ENCODE measurements at regions not wholly inside any gene's neighbourhood (a gene's known extent, or its start where the extent isn't known, plus 50 kb on each side); places are given as distances from the start of the nearest gene placed in this dataset.

- TF ChIP-seq POU6F1 (CRISPR knock-in tag; IDR thresholded peaks at IDR 0.05; ENCODE audit: borderline replicate concordance, low read depth) (no peak), BACH2 (CRISPR knock-in tag; IDR thresholded peaks at IDR 0.05; ENCODE audit: borderline replicate concordance) (no peak), CSRNP3 (CRISPR knock-in tag; IDR thresholded peaks at IDR 0.05) (no peak)
Measured at GRCh38 chr4:131296192-131296591, 1852.9 kb upstream of the PCDH10 start (continued).

- no peak; the same call in 2 of the 3 replicates for ATAC-seq
- TF ChIP-seq OSR1 (CRISPR knock-in tag; IDR thresholded peaks at IDR 0.05) (no peak), ZFP30 (CRISPR knock-in tag; IDR thresholded peaks at IDR 0.05) (no peak), CREB5 (CRISPR knock-in tag; IDR thresholded peaks at IDR 0.05; ENCODE audit: low read depth) (no peak), GLIS3 (CRISPR knock-in tag; IDR thresholded peaks at IDR 0.05) (no peak), ZNF70 (CRISPR knock-in tag; IDR thresholded peaks at IDR 0.05) (no peak), ESRRG (CRISPR knock-in tag; IDR thresholded peaks at IDR 0.05) (no peak), BACH2 (CRISPR knock-in tag; IDR thresholded peaks at IDR 0.05; ENCODE audit: borderline replicate concordance) (no peak), ZNF8 (CRISPR knock-in tag; IDR thresholded peaks at IDR 0.05) (no peak), CSDC2 (CRISPR knock-in tag; IDR thresholded peaks at IDR 0.05) (no peak), ZC3H10 (CRISPR knock-in tag; IDR thresholded peaks at IDR 0.05) (no peak), RARB (CRISPR knock-in tag; IDR thresholded peaks at IDR 0.05) (no peak), POU6F1 (CRISPR knock-in tag; IDR thresholded peaks at IDR 0.05; ENCODE audit: borderline replicate concordance, low read depth) (no peak), CSRNP3 (CRISPR knock-in tag; IDR thresholded peaks at IDR 0.05) (no peak), SNAI2 (CRISPR knock-in tag; IDR thresholded peaks at IDR 0.05) (no peak)
Measured at GRCh38 chr4:131302108-131302507, 1847.0 kb upstream of the PCDH10 start.

GRCh38 chr4:131304686-131305085, 1844.4 kb upstream of the PCDH10 start:
- TF ChIP-seq ZC3H10 (CRISPR knock-in tag; IDR thresholded peaks at IDR 0.05): no peak
- TF ChIP-seq SNAI2 (CRISPR knock-in tag; IDR thresholded peaks at IDR 0.05): no peak
- no peak for TF ChIP-seq OSR1 (CRISPR knock-in tag; IDR thresholded peaks at IDR 0.05)
- no peak for TF ChIP-seq ARNTL (CRISPR knock-in tag; IDR thresholded peaks at IDR 0.05; ENCODE audit: borderline replicate concordance, low read depth)
- no peak for TF ChIP-seq PPARA (CRISPR knock-in tag; IDR thresholded peaks at IDR 0.05; ENCODE audit: borderline replicate concordance)
- TF ChIP-seq TSHZ2 (CRISPR knock-in tag; IDR thresholded peaks at IDR 0.05): no peak
- TF ChIP-seq ZNF565 (CRISPR knock-in tag; conservative IDR thresholded peaks at IDR 0.05; ENCODE audit: low read depth): no peak
- no peak for TF ChIP-seq ESRRG (CRISPR knock-in tag; IDR thresholded peaks at IDR 0.05)
- TF ChIP-seq POU6F1 (CRISPR knock-in tag; IDR thresholded peaks at IDR 0.05; ENCODE audit: borderline replicate concordance, low read depth): no peak
- TF ChIP-seq CSDC2 (CRISPR knock-in tag; IDR thresholded peaks at IDR 0.05): no peak
- TF ChIP-seq ISL1 (CRISPR knock-in tag; IDR thresholded peaks at IDR 0.05): no peak
- no peak for TF ChIP-seq TCF4 (CRISPR knock-in tag; IDR thresholded peaks at IDR 0.05; ENCODE audit: borderline replicate concordance)
- no peak for TF ChIP-seq CREB5 (CRISPR knock-in tag; IDR thresholded peaks at IDR 0.05; ENCODE audit: low read depth)
- no peak for TF ChIP-seq PATZ1 (CRISPR knock-in tag; IDR thresholded peaks at IDR 0.05; ENCODE audit: borderline replicate concordance)
- TF ChIP-seq BACH2 (CRISPR knock-in tag; IDR thresholded peaks at IDR 0.05; ENCODE audit: borderline replicate concordance): no peak
- TF ChIP-seq ZNF8 (CRISPR knock-in tag; IDR thresholded peaks at IDR 0.05): no peak
- TF ChIP-seq ZNF70 (CRISPR knock-in tag; IDR thresholded peaks at IDR 0.05): no peak
- no peak for TF ChIP-seq ZFP30 (CRISPR knock-in tag; IDR thresholded peaks at IDR 0.05)
- ATAC-seq: no peak
